SW 1271 (cell line): ENCODE measurements at regions not wholly inside any gene's neighbourhood (a gene's known extent, or its start where the extent isn't known, plus 50 kb on each side); places are given as distances from the start of the nearest gene placed in this dataset.

Experiments
- DNase-seq, 2 experiments: peaks; one replicate each; lab custom pipeline; 2025; lab: John Stamatoyannopoulos, UW

- no peak for DNase-seq
Observed at GRCh38 chr3:25002052-25002451, 426.0 kb upstream of the RARB start.

- no peak for DNase-seq
Observed at GRCh38 chr3:25007974-25008658, 419.9 kb upstream of the RARB start.

DNA sequence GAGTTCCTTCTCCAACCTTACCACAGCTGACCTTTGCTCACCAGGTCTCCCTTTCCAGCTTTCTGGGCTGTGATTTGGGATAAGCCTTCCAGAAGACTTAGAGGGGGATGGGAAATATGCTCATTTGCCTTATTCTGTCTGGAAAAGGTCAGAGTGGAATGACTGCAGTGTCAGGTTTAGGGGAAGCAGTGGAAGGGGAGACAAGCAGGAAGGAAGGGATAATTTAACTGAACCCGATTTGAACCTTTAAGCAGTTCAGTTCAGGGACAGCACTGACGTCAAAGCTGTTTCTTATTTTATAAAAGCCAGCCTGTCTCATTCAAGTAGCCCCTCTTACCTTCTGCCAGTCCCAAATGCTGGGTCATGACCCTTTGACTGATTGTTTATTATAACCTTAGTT, 418.4 kb upstream of the RARB start:
- no peak for DNase-seq

DNA sequence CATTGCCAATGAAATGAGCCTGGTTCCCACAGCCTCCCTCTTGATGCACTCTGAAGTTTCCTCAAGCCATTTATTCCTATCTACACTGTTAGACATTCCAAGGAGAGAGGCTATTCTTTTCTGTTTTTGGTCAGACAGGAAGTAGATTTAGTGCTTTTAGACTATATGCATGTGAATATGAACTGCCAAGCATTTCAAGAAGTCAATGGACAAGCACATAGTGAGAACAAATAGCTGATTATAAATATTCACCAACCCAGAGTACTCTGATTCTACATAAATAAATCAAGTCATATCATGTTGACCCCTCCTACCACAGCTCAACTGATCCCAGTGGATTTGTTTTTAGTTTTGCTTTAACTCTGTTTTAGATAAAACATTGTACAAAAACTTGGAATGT, 412.5 kb upstream of the RARB start:
- no peak for DNase-seq

DNA sequence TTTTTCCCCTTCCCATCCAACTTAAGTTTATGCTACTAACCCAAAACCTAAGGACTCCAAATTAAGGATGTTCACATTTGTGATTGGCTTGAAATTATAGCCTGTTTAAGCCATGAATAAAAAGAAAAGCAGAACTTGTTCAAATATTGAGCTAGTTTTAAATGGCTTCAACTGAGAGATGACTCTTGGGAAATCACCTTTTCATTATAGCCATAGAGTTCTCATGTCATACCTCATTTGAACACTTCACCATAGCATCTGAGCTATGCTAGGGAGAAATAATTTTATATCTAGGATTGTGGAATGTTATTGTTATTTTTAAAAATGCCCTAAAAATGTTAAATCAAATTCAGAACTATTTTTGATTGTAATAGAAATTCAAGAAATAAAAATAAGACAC, 409.2 kb upstream of the RARB start:
- DNase-seq: no peak

GRCh38 chr3:25019506-25019905, 408.6 kb upstream of the RARB start:
- no peak for DNase-seq

DNA sequence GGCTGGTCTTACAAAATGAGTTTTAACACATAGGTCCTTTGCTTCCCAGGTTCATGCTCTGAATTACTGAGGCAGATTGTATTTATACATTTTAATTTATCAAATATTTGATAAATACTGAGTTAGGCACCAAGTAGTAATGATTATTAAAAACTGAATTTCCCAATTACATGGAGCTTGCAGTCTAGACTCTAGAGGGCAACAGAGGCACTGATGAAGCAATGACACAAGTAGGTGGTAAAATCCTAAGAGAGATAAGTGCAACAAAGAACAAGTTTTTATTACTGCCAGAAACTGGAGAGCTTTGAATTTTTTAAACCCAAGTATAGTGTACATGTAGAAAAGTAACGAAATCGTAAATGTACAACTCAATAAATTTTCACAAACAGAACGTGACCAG, 406.2 kb upstream of the RARB start:
- DNase-seq: no peak

DNA sequence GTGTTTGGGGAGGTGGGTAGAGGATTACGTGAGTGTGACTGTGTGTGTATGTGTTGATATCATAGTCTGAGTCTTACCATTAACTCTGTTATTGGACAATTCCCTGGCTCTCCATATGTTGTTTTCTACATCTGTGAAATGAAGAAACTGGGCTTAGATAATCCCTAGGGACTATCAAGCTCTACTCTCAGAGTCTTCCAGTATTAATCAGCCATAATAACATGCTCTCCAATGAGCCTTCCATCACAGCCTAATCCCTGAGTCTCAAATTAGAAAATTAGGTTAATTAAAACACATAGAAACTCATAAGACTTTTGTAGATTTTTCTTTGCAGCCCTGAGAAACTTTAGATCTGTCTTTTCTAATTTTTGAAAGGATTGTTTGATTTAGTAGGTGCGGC, 404.2 kb upstream of the RARB start:
- DNase-seq: no peak

DNA sequence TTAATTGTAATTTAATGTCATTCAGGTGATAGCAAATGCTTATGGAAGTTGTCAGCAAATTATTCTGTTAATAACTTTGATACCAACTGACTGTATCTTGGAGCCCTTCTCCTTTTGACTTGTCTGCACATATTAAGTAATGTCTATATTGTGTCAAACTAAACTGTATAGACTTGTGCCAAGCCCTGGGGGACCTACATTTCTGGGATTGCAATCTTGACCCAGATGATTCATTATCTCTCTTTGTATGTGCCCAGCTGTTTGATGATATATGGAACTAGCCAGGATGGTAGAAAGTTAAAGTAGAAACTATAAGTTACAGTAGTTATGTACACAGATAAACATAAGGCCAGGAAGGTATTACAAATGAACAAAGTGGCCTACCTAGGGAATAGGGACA, 402.8 kb upstream of the RARB start:
- DNase-seq: no peak

DNA sequence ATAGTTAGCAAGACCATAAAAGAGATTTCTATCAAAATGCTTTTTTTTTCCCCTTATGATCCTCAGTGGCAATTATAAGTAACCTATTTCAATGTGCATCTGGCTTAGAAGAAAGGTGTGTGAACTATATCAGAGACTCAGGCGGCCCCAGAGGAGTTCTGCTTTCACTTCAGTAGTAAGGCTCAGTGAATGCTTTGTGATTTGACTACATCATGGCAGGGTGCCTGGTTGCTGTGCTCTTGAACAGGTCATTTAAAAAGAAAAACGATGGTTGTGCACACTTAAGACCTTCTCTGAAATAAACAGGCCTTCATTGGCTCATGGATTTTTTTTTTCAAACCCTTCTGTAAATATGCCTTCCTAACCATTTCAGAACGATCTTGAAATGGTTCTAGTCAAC, 400.4 kb upstream of the RARB start:
- DNase-seq: no peak

DNA sequence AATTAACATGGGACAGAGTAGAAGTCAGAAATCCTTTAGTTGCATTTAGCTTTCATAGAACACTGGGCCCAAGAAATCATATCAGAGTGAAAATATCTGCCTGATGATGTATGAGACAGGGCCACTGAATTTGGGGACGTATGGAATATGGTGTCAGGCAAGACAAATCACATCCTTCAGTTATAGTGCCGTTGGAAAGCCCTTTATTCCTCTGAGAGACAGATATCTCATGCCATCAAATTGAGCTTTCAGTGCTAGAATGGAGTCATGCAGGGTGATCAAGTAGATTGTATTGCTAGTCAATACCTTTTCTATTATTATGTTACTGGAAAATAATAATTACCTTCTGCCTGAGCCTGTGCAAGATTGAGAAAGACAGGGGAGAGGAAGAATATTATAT, 398.2 kb upstream of the RARB start:
- DNase-seq: no peak

GRCh38 chr3:25032344-25032743, 395.7 kb upstream of the RARB start:
- no peak for DNase-seq

GRCh38 chr3:25033407-25034029, 394.5 kb upstream of the RARB start:
- DNase-seq: peak; percentile 16 to 38

DNA sequence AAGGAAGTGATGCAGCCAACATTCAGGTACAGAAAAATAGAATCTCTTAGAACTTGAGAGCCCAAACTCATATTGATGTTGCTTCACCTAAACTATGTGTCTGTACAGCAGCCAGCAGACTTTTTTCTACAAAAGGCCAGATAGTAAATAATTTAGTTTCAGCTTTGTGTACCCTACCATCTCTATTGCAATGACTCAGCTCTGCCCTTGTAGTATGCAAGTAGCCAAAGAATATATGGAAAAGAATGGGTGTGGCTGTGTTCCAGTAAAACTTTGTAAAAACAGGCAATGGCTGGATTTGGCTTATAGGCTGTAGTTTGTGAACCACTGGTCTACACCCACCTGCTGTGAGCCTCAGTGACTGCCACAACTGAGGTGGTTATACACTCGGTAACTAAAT, 392.5 kb upstream of the RARB start:
- DNase-seq: no peak

DNA sequence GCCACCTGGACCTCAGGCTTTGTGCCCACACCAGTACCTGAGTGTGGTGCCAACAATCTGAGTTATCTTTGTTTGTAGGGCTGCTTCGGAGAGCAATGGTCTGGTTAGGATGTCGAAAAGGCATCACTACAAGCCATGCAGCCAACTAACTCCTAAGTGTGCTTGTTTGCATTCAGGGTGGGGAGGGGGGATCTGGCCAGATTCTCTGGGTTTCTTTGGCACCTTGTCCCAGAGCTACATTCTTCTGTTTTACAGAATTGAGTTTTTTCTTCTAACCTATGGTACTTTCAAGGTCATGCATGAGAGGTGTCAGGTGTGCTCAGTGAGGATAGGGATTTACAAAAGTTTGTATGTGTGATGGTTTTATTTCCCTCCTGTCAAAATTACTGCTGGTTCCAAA, 391.4 kb upstream of the RARB start:
- DNase-seq: no peak

- DNase-seq: no peak
Observed at GRCh38 chr3:25037049-25037547, 391.0 kb upstream of the RARB start.

GRCh38 chr3:25038271-25038670, 389.8 kb upstream of the RARB start:
- no peak for DNase-seq

GRCh38 chr3:25038922-25039321, 389.1 kb upstream of the RARB start:
- no peak for DNase-seq

DNA sequence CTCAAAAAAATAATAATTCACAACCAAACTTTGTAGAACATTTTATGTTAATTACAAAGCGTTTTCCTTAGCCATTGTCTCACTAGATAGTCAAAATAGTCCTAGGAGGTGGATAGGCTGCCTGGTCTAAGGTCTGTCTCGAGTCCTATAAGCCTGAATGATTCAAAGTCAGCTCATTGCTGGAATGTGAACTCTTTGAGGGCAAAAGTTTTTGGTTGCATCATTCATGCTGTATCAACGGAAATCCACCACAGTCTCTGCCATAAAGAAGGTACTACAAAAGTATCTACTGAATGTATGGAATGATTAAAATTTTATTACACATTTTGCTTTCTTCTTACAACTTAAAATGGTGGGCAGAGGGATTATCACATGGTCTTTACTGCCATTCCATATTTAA, 387.3 kb upstream of the RARB start:
- DNase-seq: no peak

- no peak for DNase-seq
Observed at GRCh38 chr3:25041871-25042584, 386.0 kb upstream of the RARB start.

DNA sequence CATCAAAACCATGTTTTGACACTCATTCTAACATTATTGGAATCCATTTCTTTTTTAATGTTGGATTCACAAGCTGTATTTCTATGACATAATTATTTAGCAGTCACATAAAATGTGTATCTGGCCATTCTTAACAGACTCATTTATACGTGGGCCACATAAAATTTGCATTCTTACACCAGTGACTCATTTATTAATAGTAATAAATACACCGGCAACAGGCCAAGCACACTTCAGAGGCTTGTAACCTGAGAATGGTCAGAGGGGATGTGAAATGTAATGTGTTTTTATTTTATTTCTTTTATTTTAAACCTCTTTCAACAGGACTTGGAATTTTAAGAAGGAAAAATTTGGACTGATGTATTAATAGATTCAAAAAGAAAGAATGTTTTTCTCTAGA, 384.9 kb upstream of the RARB start:
- no peak for DNase-seq

DNA sequence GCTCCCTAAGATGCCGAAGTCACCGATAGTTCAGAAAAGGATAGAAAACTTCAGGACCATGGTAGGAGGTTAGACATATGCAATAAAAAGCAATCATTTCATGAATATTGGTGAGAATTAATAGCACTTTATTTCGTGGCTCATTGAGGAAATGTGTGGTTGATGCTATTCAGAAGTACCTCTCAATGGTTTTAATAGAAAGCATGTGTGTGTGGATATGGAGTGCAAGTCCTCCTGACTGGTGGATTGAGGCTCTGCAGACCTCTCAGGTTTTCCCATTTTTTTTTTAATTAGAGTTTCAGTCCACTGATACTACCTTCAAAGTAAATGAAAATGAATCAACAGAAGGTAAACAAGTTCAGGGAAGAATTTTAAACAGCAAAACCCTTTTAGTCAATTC, 384.3 kb upstream of the RARB start:
- no peak for DNase-seq
